ENCODE measurements at regions not wholly inside any gene's neighbourhood (a gene's known extent, or its start where the extent isn't known, plus 50 kb on each side); places are given as distances from the start of the nearest gene placed in this dataset.

- TF ChIP-seq CTCF (IDR thresholded peaks at IDR 0.05), result no peak
Measured at GRCh38 chr18:76054156-76054555, 440.9 kb downstream of the ZNF516 start.

GRCh38 chr18:76053551-76053950 is 441.5 kb downstream of the ZNF516 start:
- TF ChIP-seq CTCF (IDR thresholded peaks at IDR 0.05), result no peak

- no peak for TF ChIP-seq CTCF (IDR thresholded peaks at IDR 0.05)
Measured at GRCh38 chr18:76052227-76052595, 442.8 kb downstream of the ZNF516 start.

DNA sequence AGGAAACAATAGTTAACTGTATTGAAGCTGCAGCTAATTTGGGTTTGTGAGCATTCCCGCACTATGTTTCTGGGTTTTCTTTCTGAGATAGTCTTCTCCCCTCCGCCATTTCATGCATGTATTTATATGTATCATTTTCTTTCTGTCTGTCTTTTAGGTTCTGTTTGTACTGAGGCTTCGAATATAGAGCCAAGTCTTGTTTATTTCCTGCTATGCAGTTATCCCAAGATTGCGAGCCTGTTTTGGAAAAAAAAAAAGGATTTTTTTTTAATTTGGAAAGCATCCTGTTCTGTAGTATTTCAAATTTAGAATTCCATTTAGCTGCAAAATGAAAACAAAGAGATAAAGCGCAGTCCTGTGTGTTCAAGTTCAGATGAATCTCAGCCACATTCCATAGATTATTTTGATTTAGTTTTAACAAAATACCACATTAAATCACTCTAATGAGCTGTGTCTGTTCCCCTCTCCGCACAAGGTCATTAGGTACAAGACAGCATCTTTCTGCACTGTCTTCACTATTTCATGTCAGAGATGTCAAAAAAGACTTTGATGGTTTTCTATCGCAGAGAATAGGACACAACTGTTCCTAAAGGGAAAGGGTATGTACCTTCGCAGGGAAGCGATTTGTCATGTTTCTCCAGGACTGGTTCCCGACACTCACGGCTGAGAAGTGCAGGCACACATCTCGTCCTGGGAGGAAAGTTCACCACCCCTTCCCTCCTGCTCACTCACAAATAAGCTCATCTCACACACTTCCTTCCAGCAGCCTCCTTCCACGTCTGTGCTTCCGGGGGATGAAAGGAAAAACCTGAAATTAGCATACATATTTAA is 443.4 kb downstream of the ZNF516 start:
- TF ChIP-seq CTCF (IDR thresholded peaks at IDR 0.05), result no peak

DNA sequence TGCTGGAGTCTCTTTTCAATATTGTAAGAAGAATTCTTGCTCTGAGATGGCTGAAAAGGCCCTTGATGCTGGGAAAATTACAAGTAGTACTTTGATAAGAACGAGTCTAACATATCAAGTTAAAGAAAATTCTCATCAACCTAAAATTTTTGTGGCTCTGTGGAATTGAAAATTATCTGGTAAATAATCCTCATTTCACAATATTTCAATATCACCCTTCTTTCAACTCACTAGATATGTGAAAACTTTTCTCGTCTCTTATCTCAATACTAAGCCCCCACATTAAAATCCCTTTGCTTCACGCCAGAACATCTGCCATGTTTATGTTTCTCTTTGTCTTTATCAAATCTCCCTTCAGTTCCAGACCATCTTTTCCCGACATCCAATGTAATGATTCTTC is 448.8 kb downstream of the ZNF516 start:
- no peak for TF ChIP-seq CTCF (IDR thresholded peaks at IDR 0.05)

GRCh38 chr18:76042511-76042910 is 452.5 kb downstream of the ZNF516 start:
- TF ChIP-seq CTCF (IDR thresholded peaks at IDR 0.05), result no peak

GRCh38 chr18:76018210-76018609 is 476.8 kb downstream of the ZNF516 start:
- no peak for TF ChIP-seq CTCF (IDR thresholded peaks at IDR 0.05)

- no peak for TF ChIP-seq CTCF (IDR thresholded peaks at IDR 0.05)
Measured at GRCh38 chr18:76013057-76013456, 482.0 kb downstream of the ZNF516 start.

All from LNCAP (cell line).